NCI-H1694 treated with DMSO at 0.1 percent for 48 hours (cell line): ENCODE measurements at regions not wholly inside any gene's neighbourhood (a gene's known extent, or its start where the extent isn't known, plus 50 kb on each side); places are given as distances from the start of the nearest gene placed in this dataset.

ENCODE experiments used
- DNase-seq: peaks from one replicate; lab custom pipeline; 2025; lab: John Stamatoyannopoulos, UW

DNA sequence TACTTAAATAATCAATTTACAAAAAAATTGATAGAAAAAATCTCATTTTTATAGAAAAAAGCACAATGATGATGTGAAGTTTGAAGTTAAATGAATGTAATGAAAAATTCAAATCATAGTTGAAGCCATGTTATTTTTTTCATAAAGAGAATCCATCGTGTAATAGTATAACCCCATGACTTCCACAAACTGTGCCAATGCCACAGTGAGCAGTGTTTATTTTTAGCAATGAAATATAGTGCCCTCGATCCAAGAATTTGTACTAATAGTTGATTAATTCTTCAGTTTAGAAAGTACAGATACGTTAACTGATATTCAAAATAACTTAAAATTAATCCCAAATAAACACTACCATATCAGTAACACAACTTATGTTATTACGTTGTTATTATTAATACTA is 225.9 kb downstream of the PTPRC start:
- DNase-seq = no peak

DNA sequence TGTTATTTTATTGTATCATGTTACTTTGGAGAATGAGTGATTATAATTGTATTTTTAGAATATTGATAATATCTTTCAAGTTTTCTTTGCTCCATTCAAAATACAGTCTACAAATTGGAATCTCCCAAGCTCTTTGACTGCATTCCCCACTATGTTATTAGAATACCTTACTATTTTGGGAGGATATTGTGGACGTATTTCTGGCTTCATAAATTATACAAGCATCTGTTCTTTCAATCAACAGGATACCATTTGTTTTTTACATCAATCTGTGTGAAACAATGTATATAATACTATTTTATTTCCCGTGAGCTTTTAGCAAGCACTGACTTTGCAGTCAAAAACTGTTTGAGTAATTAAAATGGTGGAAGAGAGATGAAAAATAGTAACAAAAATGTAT is 226.5 kb downstream of the PTPRC start:
- DNase-seq = no peak

DNA sequence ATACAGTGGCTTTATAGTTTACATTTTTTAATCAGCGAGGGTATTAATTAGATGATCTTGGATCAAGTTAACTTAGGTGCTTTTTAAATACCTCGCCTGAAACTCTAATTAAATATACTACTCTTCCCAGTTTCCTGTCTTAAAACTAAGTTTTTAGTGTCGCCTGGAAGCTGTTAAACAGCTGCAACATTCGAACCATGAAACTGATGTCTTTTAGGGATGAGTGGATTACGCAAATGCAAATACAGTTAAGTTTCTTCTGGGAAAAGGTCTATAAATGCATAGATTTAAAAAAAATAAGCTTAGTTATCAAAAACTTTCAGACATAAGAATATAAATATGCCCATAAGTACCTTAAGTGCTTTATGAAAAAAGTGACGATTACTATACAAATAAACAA is 228.3 kb downstream of the PTPRC start:
- no peak for DNase-seq

DNA sequence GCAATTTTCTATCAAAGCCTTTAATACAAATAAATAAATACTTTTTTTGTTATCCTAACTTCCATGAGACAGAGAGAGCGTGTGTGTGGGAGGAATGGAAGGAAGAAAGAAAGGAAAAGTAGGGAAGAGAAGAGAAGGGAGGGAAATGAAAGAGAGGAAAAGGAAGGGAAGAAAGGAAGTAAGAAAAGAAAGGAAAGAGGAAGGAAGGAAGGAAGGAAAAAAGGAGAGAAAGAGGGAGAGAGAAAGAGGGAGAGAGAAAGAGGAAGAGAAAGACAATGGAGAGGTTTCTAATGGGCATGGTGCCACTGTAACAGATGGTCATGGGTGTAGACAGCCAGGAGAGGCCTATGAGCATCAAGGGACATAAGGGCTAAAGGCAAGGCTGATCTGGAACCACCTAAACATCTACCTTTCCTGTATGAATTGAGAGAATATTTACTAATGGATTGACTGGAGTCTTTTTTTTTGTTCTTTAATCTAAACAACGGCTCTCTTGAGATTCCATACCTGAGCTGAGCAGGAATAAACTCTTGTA is 234.9 kb downstream of the PTPRC start:
- no peak for DNase-seq

DNA sequence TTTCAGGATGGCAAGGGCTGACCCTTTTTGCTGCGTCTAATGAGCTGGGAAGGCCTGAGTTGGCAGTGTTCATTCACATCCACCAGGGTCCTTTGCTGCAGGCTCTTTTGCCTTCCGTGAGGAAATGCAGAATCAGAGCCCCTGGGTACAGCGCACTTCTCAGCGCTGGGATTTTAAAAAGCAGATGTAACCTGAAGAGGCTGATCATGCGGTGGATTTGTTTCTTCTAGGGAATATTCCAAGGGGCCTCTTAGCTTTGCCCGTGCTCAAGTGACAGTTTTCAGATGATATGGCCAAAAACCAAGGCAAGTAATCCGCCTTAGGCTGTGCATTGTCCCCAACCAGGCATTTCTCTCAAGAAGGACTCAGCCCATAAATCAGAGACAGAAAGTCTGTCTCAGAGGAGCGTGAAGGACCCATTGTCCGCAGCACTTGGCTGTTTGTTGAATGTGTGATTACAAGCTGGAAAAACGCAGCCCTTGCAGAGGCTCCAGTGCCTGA is 237.6 kb downstream of the PTPRC start:
- no peak for DNase-seq

DNA sequence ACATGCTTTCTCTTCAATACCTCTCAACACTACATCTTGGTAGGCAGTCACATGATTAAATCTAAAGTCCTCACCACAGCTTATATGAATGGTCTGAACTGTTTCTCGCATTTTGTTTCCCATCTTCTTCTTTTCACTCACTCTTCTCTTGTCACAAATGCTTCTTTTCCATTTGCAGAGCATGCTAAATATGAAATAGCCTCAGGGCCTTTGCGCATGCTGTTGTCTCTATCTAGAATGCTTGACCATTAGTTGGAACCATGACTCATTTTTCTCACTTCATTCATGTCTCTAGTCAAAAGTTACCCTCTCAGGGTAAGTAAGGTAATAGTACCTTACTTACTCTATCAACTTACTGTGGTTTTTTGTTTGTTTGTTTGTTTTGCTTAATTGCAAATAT is 239.7 kb downstream of the PTPRC start:
- DNase-seq = no peak

DNA sequence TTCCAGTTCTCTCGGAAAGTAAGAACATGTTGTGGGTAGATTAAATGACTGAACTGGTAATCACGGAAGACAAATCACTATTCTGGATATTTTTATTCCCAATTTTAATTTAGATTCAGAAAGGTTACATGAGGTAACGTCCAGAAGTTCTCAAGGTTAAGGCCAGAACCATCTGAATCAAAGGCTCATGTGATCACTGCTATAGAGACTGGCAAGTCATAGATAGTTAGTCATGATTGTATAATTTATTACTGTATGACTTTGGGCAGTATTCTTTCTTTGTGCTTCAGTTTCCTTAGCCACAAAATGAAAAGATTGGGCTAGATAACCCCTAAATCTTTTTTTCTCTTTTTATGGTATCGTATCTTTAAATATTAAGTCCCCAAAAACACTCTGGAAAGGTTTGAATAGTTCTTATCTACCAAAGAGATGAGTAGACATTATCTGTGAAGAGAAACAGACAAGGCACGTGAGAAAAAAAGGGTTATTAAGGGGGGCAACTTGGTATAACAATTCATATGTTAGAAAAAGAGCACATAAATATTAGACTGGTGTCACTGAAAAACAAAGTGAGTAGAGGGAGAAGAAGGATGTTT is 241.0 kb downstream of the PTPRC start:
- no peak for DNase-seq

DNA sequence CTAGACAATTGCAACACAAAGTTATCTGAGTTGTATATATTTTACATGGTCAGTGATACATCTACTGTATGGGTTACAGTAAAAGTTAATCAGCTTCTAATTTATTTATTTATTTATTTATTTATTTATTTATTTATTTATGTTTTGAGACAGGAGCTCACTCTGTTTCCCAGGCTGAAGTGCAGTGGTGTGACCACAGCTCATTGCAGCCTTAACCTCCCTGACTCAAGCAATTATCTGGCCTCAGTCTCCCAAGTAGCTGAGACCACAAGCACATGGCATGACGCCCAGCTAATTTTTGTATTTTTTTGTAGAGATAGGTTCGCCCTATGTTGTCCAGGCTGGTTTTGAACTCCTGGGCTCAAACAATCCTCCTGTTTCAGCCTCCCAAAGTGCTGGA is 241.6 kb downstream of the PTPRC start:
- DNase-seq = no peak

DNA sequence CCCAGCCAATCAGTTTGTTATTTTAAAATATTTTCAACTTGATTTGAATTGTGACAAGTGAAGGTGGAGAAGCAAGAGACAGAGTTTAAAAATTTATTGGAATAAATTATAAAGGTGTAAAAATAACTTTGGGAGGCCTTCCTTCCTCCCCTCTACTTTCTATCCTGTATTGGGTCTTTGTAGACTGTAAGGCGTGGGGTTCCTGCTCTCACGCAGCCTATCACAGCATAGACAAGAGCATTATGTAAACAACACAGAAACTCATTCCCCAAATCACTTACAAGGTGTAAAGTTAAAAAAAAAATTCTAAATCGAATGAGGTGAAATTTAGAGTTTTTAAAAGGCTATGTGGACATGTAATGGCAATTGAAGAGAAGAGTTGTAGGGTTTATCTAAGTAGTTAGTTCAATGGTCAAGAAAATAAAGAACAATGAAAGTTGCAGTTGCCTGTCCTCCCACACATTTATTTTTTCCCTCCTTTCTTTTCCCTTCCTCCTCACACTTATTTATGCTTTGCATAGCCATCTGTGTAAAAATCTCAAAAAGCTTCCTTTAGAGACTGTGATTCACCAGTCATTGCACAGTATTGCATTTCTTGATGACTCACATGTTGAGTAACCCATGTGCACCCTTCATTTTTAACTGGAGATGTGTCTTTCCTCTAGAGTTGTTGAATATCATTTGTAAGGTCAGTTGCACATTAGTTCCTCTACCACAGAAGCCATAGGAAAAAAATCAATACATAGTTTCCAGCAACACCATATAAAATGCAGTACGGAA is 242.2 kb downstream of the PTPRC start:
- DNase-seq = no peak

DNA sequence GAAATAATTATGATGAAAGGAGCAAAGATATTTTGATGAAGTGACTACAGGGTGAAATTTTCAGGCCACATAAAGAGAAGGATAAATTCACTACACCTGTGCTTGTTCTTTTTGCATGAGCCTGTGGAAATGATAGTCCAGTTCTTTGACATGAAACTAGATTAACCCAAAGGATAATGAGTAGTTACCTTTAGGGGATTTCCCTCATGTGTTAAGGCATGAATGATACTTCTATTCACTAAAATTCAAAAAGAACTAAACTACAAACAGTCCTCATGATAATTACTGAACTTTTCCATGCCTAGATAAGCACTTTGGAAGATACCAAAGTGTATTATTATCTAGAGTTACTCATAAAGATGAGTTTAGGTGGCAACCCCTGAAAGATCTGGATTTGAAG is 244.3 kb downstream of the PTPRC start:
- DNase-seq = no peak

DNA sequence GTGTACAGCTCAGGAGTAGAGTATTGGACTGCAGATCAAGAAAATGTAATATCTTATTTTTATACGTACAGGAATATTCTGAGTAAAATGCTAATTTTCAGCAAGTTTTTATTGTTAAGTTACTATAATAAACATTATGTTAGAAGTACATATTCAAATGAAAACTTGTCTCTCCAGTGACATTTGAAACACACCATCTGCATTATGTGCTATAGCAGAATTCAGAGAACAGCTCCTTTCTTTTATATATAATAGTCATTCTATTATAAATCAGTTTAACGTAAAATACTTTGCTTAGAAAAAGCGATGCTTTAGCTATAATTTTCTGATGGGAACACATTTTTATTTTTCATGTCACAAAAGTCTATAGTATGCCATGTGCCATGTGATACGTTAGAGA is 249.0 kb downstream of the PTPRC start:
- DNase-seq = no peak

DNA sequence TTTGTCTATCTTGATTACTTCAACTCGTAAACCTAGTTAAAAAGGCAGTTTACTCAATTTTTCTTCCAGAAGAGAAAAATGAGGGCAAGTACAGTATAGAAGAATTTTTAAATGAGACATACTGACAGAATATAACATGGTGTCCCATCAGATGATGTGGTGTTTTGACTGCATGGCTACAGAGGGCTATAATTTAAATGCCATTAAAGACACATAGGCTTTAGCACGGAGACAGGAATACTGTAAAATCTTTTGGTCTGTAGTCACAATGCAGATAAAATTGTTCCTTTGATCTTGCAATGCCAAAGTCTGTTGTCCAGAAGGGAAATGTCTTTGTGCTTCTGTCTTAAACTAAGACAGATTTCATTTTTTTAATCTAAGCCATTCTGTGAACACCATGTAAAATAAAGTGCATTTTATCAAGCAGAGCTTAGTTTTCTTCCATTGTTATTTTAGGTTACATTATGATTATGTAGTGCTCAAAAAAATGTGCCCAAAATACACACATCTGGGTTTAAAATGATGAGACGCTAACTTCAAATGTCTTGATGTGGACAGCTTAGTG is 249.6 kb downstream of the PTPRC start:
- no peak for DNase-seq

DNA sequence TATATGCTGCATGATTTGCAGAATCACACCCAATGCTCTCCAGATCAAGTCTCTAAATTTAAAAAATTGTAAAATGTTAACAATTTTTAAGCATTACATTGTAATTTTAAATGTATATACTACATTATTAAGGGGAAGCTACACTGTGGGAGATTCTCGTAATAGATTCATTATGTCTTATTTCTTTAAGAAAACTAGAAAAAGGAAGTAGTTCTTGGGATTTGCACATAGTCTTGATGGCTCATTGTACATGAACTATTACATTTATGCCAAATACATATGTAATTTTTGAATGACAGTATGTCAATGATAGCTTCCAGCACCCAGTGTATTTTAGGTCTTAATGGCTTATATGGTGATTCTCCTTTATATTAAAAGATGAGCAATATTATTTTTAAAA is 250.3 kb downstream of the PTPRC start:
- DNase-seq = no peak

DNA sequence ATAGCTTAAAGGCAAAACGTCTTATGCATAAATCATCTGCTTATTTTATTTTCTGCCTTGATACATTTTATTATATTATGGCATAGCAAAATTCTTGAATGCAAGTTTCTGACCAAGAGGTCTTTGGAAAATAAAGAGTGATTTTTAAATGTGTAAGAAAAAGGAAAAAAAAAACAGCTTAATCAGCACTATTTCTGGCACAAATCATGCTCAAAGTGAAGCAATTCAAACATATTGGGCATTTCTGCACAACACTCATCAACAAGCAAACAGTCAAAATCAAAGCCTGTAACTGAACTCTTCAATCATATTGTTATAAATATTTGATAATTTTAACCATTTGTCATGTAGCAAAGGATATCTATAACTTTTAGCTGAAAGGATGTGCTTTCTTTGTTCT is 250.9 kb downstream of the PTPRC start:
- no peak for DNase-seq

DNA sequence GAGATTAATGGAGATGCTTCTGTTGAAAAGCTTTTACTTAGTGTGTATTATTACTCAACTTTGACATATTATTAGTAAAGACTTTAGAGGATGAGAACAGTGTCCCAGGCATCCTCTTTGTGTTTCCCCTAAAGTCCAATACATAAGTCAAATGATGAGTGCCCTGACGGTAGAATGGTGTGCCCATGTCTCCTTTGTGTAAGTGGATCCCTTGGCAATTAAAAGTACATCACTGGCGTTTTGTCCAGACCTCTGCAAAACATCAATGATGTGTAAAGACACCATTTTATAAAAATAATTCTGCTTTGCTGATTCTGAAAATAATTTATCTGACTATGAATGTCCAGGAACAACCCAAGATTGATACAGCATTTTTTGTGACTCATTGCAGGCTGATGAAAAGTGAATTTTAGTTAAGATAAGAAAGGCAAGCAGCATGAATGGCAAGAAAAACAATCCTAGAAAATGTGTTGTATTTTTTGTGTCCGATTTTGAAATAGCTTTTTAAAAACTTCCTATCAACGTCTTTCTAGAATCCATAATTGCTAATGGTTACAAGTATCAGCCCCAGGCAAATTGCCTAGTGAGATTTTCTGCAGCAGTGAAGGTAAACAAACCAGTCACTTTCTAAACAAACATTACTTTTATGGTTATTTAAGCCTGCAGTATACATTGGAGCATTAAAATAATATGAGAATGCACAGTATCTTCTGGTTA is 251.5 kb downstream of the PTPRC start:
- DNase-seq = no peak

DNA sequence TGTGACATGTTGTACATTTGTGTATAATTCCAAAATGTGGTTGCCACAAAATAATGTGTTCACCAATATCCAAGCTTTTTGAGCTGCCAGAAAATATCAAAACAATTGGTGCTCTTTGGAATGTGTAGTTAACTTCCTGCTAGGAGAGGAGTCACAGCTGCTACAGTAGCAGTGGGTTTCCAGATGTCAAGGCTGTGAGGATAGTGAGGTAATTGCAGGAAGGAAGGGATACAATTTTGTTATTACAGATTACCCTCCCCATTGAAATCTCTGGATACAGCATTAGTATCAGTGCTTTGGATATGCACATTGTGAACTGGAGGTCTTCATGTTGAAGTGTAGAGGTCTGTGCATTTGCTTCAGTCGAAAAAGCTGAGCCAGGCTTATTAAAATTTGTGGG is 253.2 kb downstream of the PTPRC start:
- DNase-seq = no peak

DNA sequence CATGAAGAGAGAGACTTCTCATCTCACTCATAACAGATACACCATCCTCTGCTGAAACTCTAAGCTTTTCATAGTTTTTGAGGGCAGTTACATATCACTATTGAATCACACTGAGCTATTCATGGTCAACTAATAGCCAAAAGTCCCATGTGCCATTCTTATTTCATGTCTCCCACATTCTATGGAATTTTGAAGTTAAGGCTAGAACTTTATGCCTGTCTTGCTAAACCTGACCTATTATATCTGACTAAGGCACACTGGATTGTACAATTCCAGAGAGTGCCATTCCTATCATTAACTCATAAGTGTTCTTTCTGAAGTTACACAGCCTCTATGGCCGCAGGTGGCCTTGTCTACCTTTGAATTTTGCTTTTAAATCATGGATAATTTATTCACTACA is 254.3 kb downstream of the PTPRC start:
- no peak for DNase-seq

DNA sequence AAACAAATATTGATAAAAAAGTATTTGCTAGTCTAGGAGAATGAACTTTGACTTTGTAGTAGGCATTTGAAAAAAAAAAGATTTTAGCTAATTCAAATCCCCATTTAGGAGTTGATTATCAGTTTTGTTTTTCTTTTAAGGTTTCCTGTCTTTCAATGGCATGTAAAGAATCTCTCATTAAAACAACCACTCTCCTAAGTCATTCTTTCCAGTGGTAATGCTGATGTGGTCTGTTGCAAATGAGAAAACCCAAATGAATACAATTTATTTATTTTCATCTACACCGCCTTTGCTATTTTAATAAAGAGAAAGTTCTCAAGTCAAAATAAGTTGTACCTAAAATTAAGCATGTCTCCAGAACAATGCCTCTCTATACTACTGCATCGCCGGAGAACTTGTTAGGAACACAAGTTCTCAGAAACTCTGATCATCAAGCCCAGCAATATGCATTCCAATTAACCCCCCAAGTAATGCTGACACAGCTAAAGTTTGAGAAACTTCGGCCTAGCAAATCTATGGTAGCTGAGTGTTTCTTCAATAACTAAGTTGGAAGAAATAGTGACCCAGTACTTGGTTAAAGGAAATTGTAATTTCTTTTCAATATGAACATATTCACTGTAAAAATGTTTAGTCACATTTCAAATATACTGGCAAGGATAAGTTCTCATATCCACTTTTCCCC is 255.1 kb downstream of the PTPRC start:
- no peak for DNase-seq

DNA sequence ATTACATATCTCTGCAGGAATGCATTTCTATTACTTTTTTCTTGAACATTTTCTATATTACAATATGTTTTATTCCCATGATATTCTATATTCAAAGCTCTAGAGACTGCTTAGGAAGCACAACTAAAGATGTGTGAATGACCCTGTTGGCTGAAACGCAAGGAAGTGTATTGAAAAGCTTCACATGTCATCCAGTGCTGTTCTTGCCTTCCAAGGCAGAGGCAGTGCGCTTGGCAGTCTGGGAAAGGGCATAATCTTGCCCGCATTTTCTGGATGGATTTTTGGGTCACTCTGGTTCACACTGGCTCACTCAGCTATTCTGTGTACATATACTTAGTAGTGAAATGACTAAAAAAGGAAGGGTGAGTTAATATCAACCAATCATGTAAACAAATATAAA is 262.4 kb downstream of the PTPRC start:
- no peak for DNase-seq

DNA sequence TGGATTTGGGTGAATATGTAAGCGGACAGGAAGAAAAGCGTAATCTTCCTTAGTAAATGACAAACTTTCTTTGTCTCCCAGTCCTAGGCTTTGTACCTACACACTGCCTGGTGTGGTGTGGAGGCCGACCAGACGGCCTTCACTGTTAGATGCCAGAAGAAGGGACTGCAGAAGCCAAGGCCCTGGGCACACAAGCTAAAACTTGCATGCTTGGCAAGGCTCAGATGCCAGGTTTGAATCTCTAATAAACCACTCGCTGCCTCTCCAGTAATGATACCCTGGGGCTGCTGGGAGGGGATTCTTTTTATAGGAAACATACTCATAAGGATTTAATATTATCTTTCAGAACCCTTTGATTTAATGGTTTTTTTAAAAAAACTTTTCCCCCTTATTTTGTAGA is 263.8 kb downstream of the PTPRC start:
- DNase-seq = no peak

DNA sequence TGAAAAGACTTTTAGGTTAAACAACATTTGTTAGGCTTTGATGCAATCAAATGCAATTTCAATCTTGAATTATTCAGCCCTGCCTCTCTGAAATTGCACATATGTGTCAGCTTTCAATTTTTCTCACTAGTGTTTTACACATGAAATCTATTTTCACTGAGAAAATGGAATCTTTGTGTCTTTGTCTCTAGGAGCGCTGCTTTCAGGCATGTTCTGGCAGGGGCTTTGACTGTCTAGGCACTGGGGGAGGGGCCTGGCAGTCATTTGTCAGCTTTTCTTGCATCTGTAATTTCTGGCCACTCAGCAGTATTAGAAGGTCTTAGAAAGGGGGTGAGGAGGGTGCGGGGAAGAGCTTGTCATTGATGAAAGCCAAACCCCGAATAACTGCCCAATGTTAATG is 264.4 kb downstream of the PTPRC start:
- no peak for DNase-seq

DNA sequence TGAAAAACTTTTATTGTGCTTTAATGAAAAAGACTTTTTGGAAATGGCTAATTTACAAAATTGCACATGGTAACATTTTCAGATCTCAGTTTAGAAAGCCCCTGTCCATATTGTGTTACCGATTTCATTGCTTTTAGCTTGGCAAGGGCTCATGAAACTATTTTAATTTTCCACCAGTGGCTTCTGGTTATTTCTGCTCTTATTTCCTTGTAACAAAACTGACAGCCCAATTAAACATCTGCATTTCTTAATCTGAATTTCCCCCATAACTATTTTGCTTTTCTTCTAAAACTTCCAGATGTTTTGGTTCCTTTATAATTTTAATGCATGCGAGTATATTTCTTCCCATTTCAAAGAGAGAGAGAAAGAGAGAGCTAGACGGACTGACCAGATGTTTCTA is 264.8 kb downstream of the PTPRC start:
- no peak for DNase-seq
